H1 (cell line): ENCODE measurements at regions not wholly inside any gene's neighbourhood (a gene's known extent, or its start where the extent isn't known, plus 50 kb on each side); places are given as distances from the start of the nearest gene placed in this dataset.

Experiments
- CREB1 ChIP-seq: IDR thresholded peaks from 2 replicates; pipeline ENCODE4 v1.6.1; 2012; ENCODE audit warnings: inconsistent platforms
- MAFK ChIP-seq: IDR thresholded peaks from 2 replicates; pipeline ENCODE4 v1.6.1; 2012; ENCODE audit warnings: low read depth, mild to moderate bottlenecking, improper control_type of control experiment, low read length
- RNF2 ChIP-seq: fragments of 200-900, 300-1000 bp; sonication (generic); IDR thresholded peaks from 2 replicates; pipeline ENCODE4 v1.7.1; 2016; ENCODE audit warnings: borderline replicate concordance, low read depth, mild to moderate bottlenecking, antibody characterized with exemption, low read length; ENCODE audit not compliant: poor library complexity, severe bottlenecking; ENCODE audit errors: missing control alignments
- SIRT6 ChIP-seq: IDR thresholded peaks from one replicate; pipeline ENCODE4 v1.7.1; 2012; ENCODE audit warnings: low read length, inconsistent platforms
- TF ChIP-seq, protein P1 (sequence below), 3 experiments: IDR thresholded peaks; 1 replicate in 2 of 3; 2 replicates in 1 of 3; pipeline versions ENCODE4 v1.5.1 to v1.6.1; 2011; ENCODE audit warnings: low read length in 3 of 3, mild to moderate bottlenecking in 3 of 3, inconsistent platforms in 2 of 3, low read depth in 1 of 3, moderate library complexity in 1 of 3; ENCODE audit not compliant: insufficient read depth in 1 of 3; ENCODE audit errors: control extremely low read depth in 1 of 3

DNA sequence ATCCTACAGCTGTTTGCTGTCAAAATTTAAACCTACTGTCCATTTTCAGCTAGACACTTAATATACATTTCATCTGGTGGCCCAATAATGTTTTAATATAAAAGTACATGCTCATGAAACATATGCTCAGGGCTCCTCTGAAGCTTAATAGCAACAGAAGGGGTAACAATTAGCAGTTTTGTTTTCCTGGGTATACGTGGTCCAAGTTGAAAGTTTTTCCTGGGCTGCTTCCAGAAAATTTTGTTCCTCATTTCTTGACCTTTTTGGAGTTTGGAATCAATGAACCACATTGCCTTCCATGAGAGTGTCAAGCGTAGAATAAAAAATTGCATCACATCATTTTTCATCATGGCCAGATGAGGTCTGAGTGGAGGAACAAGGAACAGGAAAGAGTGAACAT, 537.3 kb upstream of the MGMT start (continued):
- TF ChIP-seq RNF2, result no peak
- no peak for TF ChIP-seq SIRT6
- TF ChIP-seq MAFK, result no peak
- TF ChIP-seq, protein P1, sequence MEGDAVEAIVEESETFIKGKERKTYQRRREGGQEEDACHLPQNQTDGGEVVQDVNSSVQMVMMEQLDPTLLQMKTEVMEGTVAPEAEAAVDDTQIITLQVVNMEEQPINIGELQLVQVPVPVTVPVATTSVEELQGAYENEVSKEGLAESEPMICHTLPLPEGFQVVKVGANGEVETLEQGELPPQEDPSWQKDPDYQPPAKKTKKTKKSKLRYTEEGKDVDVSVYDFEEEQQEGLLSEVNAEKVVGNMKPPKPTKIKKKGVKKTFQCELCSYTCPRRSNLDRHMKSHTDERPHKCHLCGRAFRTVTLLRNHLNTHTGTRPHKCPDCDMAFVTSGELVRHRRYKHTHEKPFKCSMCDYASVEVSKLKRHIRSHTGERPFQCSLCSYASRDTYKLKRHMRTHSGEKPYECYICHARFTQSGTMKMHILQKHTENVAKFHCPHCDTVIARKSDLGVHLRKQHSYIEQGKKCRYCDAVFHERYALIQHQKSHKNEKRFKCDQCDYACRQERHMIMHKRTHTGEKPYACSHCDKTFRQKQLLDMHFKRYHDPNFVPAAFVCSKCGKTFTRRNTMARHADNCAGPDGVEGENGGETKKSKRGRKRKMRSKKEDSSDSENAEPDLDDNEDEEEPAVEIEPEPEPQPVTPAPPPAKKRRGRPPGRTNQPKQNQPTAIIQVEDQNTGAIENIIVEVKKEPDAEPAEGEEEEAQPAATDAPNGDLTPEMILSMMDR (IDR thresholded peaks at IDR 0.05; ENCODE audit: control extremely low read depth in 1 of 3, insufficient read depth in 1 of 3, low read depth in 1 of 3, low read length in 3 of 3), result no peak
- no peak for TF ChIP-seq CREB1
- TF ChIP-seq, all 59 proteins: peak for 0
